Breast epithelium (tissue), 3 donors: ENCODE measurements at regions not wholly inside any gene's neighbourhood (a gene's known extent, or its start where the extent isn't known, plus 50 kb on each side); places are given as distances from the start of the nearest gene placed in this dataset.

Experiments
- POLR2A ChIP-seq: fragments of 450-650 bp; IDR thresholded peaks from one replicate; pipeline ENCODE4 v1.6.1; 2016; ENCODE audit warnings: antibody characterized with exemption, mild to moderate bottlenecking, moderate library complexity
- POLR2AphosphoS5 ChIP-seq, 3 donors: sonication (generic); formaldehyde crosslinking; IDR thresholded peaks; one replicate each; pipeline ENCODE4 v1.6.1; 2017; ENCODE audit warnings: antibody characterized with exemption in 3 of 3
- TF ChIP-seq, protein P1 (sequence below), 3 donors: fragments of 450-650 bp; IDR thresholded peaks; one replicate each; pipeline ENCODE4 v1.5.1; 2016 to 2017; ENCODE audit warnings: antibody characterized with exemption in 3 of 3, mild to moderate bottlenecking in 3 of 3, moderate library complexity in 3 of 3

DNA sequence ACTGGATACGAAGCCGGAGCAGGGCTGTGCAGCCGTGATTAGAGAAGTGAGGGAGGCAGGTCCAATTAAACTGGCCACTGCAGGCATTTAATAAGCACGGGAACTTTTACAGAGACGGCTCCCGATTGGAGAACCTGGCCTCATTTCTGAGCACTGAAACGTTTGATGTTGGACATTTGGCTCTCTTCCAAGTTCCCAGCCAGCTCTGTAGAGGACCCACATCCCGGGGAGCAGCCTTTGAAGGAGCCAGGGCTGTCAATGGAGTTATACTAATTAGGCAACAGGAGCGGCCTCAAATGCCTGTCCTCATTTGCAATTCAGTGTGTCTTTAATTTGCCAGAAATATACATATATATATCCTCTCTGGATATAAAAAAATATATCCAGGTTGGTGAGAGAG lies 499.4 kb upstream of the C16orf82 start:
- no peak for TF ChIP-seq POLR2A
- TF ChIP-seq, protein P1, sequence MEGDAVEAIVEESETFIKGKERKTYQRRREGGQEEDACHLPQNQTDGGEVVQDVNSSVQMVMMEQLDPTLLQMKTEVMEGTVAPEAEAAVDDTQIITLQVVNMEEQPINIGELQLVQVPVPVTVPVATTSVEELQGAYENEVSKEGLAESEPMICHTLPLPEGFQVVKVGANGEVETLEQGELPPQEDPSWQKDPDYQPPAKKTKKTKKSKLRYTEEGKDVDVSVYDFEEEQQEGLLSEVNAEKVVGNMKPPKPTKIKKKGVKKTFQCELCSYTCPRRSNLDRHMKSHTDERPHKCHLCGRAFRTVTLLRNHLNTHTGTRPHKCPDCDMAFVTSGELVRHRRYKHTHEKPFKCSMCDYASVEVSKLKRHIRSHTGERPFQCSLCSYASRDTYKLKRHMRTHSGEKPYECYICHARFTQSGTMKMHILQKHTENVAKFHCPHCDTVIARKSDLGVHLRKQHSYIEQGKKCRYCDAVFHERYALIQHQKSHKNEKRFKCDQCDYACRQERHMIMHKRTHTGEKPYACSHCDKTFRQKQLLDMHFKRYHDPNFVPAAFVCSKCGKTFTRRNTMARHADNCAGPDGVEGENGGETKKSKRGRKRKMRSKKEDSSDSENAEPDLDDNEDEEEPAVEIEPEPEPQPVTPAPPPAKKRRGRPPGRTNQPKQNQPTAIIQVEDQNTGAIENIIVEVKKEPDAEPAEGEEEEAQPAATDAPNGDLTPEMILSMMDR (IDR thresholded peaks at IDR 0.05): no peak
- TF ChIP-seq POLR2AphosphoS5 (IDR thresholded peaks at IDR 0.05): no peak
